ENCODE measurements at regions not wholly inside any gene's neighbourhood (a gene's known extent, or its start where the extent isn't known, plus 50 kb on each side); places are given as distances from the start of the nearest gene placed in this dataset.
"Not testable (repeated sequence)": the region's sequence is repeated elsewhere in the genome, so short reads cannot be mapped to it uniquely, and the experiment has no call there.

- no peak for DNase-seq (ENCODE audit: low spot score)
These were observed 235.0 kb downstream of the PMAIP1 start for GRCh38 chr18:60134806-60135205.

DNA sequence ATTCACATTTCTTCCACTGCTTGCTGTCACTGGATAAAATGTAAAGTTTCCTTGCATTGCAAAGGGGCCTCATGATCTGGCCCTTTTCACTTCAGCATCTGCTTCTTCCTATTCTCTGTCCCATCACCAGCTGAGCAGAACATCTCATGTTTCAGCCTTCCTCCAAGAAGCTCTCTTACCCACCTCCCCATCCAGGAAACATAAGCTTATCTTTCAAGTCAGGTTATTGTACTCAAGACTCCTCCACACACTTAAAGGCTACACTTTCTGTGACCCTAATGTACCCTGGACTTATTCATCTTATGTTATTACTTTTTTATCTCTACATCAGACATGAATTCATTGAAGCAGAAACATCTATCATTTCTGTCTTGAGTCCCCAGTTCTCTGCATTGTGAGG lies 230.5 kb downstream of the PMAIP1 start:
- DNase-seq (ENCODE audit: low spot score) = no peak

DNA sequence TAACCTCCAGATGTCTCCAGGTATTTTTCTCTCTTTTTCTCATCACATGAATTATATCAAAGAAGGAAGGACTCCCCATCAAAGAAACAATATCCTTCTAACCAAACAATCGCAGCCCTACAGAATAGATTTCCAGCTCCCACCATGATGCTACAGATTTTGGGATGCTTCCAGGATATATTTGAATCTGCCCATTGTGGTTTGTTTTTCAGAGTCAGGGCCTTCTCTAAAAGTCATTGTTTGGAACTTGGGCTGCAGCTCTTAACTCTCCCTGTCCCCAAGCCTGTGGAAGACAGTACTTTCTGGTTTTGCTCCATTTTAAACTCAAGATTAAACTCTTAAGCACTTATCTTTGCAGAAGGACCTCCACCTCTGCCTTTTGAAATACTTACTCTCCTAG lies 223.2 kb downstream of the PMAIP1 start:
- no peak for DNase-seq (ENCODE audit: low spot score)

GRCh38 chr18:60122339-60122738 lies 222.5 kb downstream of the PMAIP1 start:
- DNase-seq (ENCODE audit: low spot score) = no peak

- no peak for DNase-seq (ENCODE audit: low spot score)
These were observed 220.5 kb downstream of the PMAIP1 start for GRCh38 chr18:60120231-60120750.

DNA sequence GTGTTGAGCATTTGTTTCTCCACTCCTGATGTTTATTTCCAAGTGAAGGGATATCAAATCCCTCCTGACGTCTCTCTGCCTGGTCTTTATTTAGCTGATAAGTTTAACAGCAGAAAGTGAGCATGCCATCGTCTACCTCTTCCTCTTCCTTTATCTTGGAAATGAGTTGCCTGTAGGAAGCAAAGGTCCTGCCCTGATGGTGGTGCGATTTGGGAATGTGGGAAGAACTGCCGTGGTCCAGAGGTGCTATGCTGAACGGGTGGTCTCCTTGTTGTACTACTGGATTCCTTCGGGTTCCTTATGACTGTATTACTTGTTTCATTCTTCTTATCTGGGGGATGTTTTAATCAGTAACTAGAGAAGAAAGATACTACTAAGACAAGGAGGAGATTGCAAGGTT lies 217.5 kb downstream of the PMAIP1 start:
- no peak for DNase-seq (ENCODE audit: low spot score)

- DNase-seq (ENCODE audit: low spot score) = no peak
These were observed 213.6 kb downstream of the PMAIP1 start for GRCh38 chr18:60113396-60113795.

DNA sequence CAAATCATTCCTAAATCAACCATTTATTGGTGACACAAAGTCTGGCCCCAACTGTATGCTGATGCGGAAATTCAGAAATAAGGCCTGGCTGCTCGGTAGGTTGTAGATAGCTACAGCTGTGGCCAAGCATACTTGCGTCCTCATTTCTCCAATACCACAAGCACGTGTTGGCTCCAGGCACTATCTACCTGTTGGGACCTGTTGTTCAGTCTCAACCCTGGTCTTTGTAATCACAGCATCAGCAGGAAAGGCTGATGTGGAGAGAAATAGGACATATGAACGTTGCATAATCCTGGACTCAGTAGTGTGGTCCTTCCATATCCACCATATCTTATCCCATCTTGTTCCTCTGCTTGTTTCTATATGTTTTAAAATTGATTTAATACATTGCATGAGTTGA lies 212.6 kb downstream of the PMAIP1 start:
- no peak for DNase-seq (ENCODE audit: low spot score)

DNA sequence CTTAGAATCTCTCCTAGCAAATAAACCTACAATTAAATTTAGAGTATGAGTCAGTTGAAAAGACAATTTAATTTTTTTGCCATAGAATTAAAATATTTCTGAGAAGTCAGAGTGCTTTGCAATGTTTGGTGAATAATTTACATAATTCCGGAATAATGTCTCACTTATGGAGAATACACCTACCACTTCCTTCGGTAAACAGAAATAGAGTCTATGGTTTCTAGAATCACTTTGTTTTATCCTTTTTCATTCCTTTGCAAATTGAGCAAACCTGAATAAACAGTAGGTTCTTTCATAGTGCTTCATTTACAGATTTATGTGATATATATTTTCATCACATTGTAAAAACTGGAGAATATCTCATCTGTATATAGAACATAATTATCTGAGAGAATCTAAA lies 211.7 kb downstream of the PMAIP1 start:
- no peak for DNase-seq (ENCODE audit: low spot score)

DNA sequence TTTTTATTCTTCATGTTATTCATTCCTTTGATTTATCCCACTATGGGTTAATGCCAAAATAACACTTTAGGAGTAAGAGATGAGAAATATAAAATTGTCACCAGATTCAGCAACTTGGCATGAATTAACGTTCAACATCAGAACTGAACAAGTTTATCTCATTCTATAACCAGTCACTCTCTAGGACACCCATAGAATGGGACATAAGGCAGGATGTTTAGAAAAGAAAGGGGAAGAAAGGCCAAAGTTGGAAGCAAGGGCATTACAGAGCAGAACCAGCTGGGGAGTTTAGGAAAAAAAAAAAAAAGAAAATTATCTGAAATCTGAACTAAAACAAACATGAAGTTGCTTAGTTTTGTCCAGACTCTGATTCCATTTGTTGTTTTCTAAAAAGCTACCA lies 211.0 kb downstream of the PMAIP1 start:
- DNase-seq (ENCODE audit: low spot score) = no peak

DNA sequence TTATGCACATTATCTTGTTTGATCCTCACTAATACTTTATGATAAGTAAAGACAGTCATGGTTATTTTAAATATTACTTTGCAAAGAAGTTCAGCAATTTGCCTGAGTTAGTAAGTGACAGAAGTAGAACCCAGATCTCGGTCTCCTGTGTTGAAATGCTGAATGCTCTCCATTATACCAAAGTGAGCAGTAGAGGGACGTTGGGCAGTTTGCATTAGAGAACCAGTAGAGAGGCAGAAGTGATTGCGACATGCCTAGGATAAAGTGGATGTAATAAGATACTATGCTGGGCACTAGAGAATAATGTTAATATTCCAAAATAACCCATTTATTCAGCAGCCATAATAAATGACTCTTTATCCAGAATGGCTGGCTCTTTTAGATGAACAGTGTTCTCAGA lies 201.0 kb downstream of the PMAIP1 start:
- no peak for DNase-seq (ENCODE audit: low spot score)

DNA sequence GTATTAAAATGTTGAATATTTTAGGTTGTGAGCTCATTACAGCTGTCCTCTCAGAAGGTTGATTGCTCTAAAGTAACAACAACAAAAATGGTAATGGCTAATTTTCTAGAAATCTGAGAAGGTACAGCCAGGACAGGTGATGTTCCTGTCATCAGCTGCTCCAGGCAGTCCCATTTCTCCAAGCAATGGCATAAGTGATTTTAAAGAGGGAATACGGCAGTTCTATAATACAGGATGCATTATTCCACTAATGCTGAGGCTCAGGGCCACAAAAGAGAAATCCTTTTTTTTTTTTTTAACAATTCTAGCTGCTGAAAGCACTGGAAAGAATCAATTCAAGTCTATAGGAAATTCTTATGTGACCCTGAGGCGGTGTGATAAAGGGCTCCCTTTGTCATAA lies 199.9 kb downstream of the PMAIP1 start:
- no peak for DNase-seq (ENCODE audit: low spot score)

DNA sequence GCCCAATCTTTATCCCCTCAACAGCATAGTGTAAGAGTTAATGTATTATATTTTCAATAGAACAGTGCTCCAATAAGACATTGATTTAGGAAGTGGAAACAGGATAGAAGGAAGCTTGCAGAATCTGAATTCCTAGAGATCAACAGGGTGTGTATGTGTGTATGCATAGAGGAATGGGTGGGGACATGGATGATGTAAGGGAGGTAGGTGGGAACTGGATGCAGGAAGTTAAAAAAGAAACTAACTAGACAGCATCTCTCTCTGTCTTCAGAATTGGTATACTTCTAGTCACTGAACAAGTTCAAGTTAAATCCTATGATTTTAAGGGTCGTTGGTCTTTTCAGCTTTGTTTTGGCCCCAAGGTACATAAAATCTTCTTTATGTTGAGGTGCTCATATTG lies 196.6 kb downstream of the PMAIP1 start:
- DNase-seq (ENCODE audit: low spot score) = no peak

DNA sequence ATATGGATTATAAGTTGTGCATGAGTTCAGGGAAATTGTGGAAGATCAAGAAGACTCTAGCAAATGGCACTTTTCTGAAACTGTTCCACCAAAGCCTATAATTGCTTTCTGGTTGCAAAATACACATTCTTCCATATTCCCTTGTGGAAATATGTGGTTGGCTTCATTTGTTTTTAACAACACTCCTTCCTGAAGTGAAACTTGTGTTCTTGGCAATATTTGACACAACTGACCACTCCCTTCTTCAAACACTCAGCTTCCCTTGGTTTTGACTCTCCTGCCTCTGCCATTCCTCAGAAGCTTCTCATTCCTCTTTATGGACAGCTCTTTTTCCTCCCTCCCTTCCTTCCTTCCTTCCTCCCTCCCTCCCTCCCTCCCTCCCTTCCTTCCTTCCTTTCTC lies 192.3 kb downstream of the PMAIP1 start:
- DNase-seq (ENCODE audit: low spot score) = no peak

DNA sequence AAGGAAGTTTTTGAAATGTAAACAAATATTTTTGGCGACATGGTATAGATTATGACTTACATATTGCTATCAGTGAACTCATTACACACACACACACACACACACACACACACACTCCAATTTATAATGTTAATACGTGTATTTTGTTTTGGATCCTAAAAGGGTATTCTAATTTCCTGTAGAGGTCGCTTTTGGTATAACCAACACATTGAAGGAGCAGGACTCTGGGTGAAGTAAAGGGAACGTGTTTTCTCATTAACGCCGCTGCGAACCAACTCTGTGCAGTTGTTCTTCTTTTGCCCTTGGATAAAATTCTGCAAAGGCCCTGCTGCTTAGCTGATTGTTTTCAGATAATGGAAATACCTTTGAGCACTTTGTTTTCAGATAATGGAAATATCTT lies 190.4 kb downstream of the PMAIP1 start:
- no peak for DNase-seq (ENCODE audit: low spot score)

DNA sequence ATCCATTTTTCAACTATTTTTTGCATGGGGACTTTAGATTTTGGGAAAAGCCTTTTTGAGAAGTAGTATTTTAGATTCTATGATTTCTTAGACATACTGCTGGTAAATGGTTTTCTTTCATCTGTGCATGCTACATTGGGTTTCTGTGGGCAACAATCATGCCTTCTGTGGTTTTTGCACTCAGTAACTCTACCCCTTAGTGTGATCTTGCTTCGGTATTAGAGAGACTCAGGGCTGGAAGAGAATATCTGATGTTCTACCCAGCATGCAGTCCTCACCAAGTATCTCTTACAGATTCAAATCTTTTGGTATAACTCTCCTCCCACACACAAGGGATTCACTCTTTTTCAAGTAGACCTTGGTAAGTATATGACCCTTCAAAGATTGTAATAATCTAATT lies 183.0 kb downstream of the PMAIP1 start:
- no peak for DNase-seq (ENCODE audit: low spot score)

- DNase-seq (ENCODE audit: low spot score) = no peak
These were observed 182.5 kb downstream of the PMAIP1 start for GRCh38 chr18:60082282-60082681.

DNA sequence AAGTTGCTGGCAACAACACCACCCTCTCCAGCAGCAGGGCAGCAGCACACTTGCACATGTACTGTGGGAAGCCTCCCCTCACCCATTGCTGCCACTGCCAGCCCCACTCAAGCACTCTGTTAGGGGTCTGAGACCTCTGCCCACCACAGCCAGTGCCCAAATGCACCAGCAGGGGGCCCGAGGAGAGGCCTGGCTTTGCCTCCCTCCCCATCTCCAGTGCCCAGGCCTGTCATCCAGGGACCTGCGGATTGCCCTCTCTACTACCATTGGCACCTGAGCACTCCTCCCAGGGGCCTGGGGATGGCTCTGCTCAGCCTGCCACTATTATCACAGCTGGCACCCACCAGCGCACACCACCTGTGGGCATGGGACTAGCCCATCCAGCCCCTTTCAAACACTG lies 175.7 kb downstream of the PMAIP1 start:
- no peak for DNase-seq (ENCODE audit: low spot score)

DNA sequence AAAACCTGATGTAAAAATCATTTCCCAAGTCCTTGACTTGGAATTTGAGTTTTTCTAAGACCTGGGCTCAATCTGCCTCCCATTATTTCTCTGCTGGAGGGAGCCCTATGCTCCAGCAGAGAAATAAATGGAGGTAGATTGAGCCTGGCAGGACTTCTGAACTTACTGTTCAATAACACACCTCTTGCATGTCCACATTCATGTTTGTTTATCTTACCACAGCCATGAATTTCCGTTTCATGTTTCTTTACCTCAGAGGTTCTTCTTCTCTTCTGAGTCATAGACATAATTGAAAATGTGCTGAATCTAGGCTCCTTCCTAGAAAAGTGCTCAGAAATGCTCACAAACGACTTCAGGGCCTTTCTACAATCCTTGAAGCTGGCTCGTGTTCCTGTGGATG lies 170.8 kb downstream of the PMAIP1 start:
- DNase-seq (ENCODE audit: low spot score) = no peak

DNA sequence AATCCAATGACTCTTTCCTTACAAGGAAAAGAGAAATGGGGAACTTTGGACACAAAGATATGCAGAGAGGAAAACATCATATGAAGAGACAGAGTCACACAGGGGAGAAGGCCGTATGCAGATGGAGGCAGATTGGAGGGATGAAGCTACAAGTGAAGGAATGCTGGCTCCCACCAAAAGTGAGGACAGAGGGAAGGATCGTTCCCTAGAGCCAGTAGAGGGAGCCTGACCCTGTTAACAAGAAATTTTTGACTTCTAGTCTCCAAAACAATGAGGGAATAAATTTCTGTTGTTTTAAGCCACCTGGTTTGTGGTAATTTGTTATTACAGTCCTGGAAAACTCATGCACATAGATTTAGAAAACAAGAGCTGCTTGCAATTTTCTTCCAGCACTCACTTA lies 169.3 kb downstream of the PMAIP1 start:
- DNase-seq (ENCODE audit: low spot score) = no peak

GRCh38 chr18:60067426-60068210 lies 167.8 kb downstream of the PMAIP1 start:
- no peak for DNase-seq (ENCODE audit: low spot score)

GRCh38 chr18:60066219-60066975 lies 166.6 kb downstream of the PMAIP1 start:
- DNase-seq (ENCODE audit: low spot score) = no peak

DNA sequence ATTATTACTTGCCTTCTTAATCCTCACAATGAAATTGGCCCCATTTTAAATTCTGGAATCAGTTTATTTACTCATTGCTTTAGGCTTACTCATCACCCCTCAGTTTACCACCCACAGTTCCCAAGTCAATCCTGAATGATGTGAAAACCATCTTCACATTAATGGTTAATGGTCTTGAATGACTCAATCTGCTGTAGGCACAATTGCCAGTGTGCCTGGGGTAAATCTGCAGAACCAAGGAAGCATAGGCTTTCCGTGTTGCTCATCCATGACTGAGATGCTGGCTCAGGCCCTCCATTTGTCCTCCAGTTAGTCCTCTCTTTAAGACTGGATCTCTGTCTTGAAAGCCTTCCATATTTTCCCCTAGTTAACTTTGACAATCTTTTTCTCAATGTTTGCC lies 164.5 kb downstream of the PMAIP1 start:
- no peak for DNase-seq (ENCODE audit: low spot score)

GRCh38 chr18:60062831-60063230 lies 163.0 kb downstream of the PMAIP1 start:
- not testable (repeated sequence) for DNase-seq (ENCODE audit: low spot score)
